CD4-positive, CD25-positive, alpha-beta regulatory T cell (primary cell): ENCODE measurements at regions not wholly inside any gene's neighbourhood (a gene's known extent, or its start where the extent isn't known, plus 50 kb on each side); places are given as distances from the start of the nearest gene placed in this dataset.
"Not testable (repeated sequence)": the region's sequence is repeated elsewhere in the genome, so short reads cannot be mapped to it uniquely, and the experiment has no call there.

Source experiments
- ATAC-seq, 2 donors: fragments of 150-1000 bp; cut with Tn5 transposase; one replicate each; pipeline ENCODE4 v1.10.0; 2021; ENCODE audit warnings: low read depth in 2 of 2, moderate number of reproducible peaks in 2 of 2, moderate library complexity in 1 of 2
- DNase-seq, 3 donors: peaks; one replicate each; pipeline versions ENCODE4 v3.0.0 to v3.0.0-alpha.2; 2012 to 2022; ENCODE audit warnings: mixed read lengths in 1 of 3
- H3K27ac ChIP-seq: one replicate; pipeline ENCODE4 v1.7.0; 2013; ENCODE audit warnings: mild to moderate bottlenecking, low read length; ENCODE audit not compliant: insufficient read depth, poor library complexity, severe bottlenecking
- H3K27me3 ChIP-seq: one replicate; pipeline ENCODE4 v1.7.0; 2013; ENCODE audit warnings: low read length; ENCODE audit not compliant: control insufficient read depth, insufficient read depth
- H3K36me3 ChIP-seq: one replicate; pipeline ENCODE4 v1.7.0; 2013; ENCODE audit warnings: mild to moderate bottlenecking, low read length, moderate library complexity; ENCODE audit not compliant: control insufficient read depth, insufficient read depth
- H3K4me1 ChIP-seq: 2 replicates; pipeline ENCODE4 v1.7.0; 2013; ENCODE audit warnings: mild to moderate bottlenecking, low read length; ENCODE audit not compliant: insufficient read depth, control insufficient read depth, poor library complexity, severe bottlenecking
- H3K4me3 ChIP-seq: one replicate; pipeline ENCODE4 v1.7.0; 2013; ENCODE audit warnings: low read depth, mild to moderate bottlenecking, low read length, moderate library complexity
- H3K9me3 ChIP-seq, 2 experiments: 1 replicate in 1 of 2; 2 replicates in 1 of 2; pipeline ENCODE4 v1.7.0; 2013; ENCODE audit warnings: low read length in 2 of 2, mild to moderate bottlenecking in 1 of 2, moderate library complexity in 1 of 2; ENCODE audit not compliant: control insufficient read depth in 2 of 2
- H3K27ac Mint-ChIP-seq, 3 donors: one replicate each; pipeline ENCODE4 v1.8.0; 2020 to 2022; ENCODE audit warnings: mild to moderate bottlenecking in 3 of 3, mixed read lengths in 3 of 3, moderate library complexity in 2 of 3
- H3K27me3 Mint-ChIP-seq: one replicate; pipeline ENCODE4 v1.8.0; 2022; ENCODE audit warnings: mild to moderate bottlenecking, mixed read lengths
- H3K36me3 Mint-ChIP-seq: one replicate; pipeline ENCODE4 v1.8.0; 2020; ENCODE audit warnings: mixed read lengths
- H3K4me1 Mint-ChIP-seq, 4 donors: one replicate each; pipeline ENCODE4 v1.8.0; 2020 to 2022; ENCODE audit warnings: mixed read lengths in 4 of 4, mild to moderate bottlenecking in 1 of 4
- H3K4me3 Mint-ChIP-seq, 4 donors: one replicate each; pipeline ENCODE4 v1.8.0; 2020 to 2022; ENCODE audit warnings: mild to moderate bottlenecking in 4 of 4, mixed read lengths in 4 of 4, moderate library complexity in 3 of 4
- H3K9me3 Mint-ChIP-seq, 7 donors: one replicate each; pipeline ENCODE4 v1.8.0; 2020 to 2022; ENCODE audit warnings: mixed read lengths in 7 of 7, mild to moderate bottlenecking in 3 of 7, moderate library complexity in 2 of 7

DNA sequence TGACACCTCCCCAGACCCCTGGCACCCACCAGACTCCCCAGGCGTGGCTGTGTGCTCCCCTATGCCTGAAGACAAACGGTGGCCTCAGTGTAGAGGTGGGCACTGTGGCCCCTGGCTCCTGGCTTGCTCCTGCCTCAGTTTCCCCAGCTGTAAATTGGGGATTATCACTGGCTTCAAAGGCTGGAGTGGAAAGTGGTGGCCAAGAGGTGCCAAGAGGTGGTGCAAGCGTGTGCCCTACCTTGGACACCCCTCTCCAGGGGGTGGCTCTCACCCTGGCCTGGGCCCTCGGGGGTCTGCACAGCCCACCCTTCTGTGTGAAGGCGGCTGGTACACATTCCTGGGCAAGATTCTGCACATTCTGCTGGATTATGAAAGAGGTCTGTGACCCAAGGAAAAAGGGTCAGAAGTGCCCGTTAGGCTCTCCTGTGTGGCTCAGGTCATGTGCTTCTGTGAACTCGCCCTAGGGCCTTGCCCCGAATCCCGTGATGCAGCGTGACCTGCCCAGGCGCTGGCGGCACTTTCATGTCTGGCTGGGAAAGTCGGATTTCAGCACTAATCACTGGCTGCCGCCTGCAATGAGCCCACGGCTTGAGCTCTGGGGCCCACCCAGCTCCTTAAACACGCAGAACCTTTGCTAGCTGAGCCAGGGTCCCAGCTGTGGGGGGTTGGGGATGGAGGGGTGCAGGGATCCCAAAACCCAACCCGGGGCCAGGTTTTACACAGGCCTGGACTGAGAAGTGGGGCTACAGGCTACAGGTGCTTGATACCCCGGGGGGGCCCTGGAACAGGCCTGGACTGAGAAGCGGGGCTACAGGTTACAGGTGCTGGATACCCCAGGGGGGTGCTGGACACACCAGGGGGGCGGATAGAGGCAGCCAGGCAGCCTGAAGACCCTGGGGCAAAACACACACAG lies 86.8 kb upstream of the METTL9 start:
- Mint-ChIP-seq H3K27ac (peak overlapping the region in 2 of 3 donors; percentile 14 to 29), H3K4me1 (peaks cover 5 to 85% (median 40%) of the 10 kb centered on the region in 4 donors), H3K4me3 (peak overlapping the region in 1 of 4 donors; percentile 9), H3K36me3 (peaks cover 13% of the 10 kb centered on the region)
- not testable (repeated sequence) for H3K9me3 ChIP-seq, H3K27ac ChIP-seq, H3K9me3 Mint-ChIP-seq, H3K4me3 ChIP-seq, H3K36me3 ChIP-seq, H3K27me3 ChIP-seq, DNase-seq, H3K27me3 Mint-ChIP-seq, ATAC-seq
- H3K4me1 ChIP-seq: peaks cover 31% of the 10 kb centered on the region

- not testable (repeated sequence) for H3K4me3 ChIP-seq, H3K9me3 Mint-ChIP-seq, DNase-seq, H3K9me3 ChIP-seq, H3K36me3 ChIP-seq, H3K27me3 Mint-ChIP-seq, H3K27me3 ChIP-seq, H3K27ac ChIP-seq, ATAC-seq, H3K27ac Mint-ChIP-seq
- Mint-ChIP-seq H3K4me1 (peaks cover 5 to 83% (median 42%) of the 10 kb centered on the region in 4 donors), H3K36me3 (peaks cover 13% of the 10 kb centered on the region), H3K4me3 (peak overlapping the region in 1 of 4 donors; percentile 38)
- H3K4me1 ChIP-seq: peaks cover 33% of the 10 kb centered on the region
Observed at GRCh38 chr16:21513337-21513741, 86.0 kb upstream of the METTL9 start.

- H3K27me3 ChIP-seq, H3K4me3 ChIP-seq, H3K27me3 Mint-ChIP-seq, H3K9me3 ChIP-seq, H3K27ac ChIP-seq, DNase-seq, ATAC-seq, H3K36me3 ChIP-seq, H3K9me3 Mint-ChIP-seq: not testable (repeated sequence)
- Mint-ChIP-seq H3K4me1 (peaks cover 5 to 80% (median 42%) of the 10 kb centered on the region in 4 donors), H3K27ac (peak overlapping the region; percentile 14 to 78 (median 45)), H3K4me3 (peak overlapping the region in 2 of 4 donors; percentile 7 to 28), H3K36me3 (peaks cover 13% of the 10 kb centered on the region)
- peaks cover 36% of the 10 kb centered on the region for H3K4me1 ChIP-seq
Observed at GRCh38 chr16:21513812-21514473, 85.4 kb upstream of the METTL9 start.

DNA sequence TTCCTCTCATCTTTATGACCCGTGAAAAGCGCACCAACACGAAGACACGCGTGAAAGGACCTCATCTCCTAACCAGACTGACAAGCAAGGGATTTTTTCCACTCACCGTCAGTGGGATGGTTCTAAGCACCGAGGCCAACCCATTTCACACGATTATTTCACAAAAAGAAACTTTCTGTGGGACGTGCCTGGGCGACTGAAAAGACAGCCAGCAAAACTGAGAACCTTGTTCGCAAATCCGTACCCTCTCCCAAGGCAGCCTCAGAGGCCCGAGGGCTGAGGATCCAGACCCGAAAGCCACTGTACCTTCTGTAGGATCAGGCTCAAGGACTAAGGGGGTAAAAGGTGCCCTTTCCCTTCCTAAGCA lies 84.9 kb upstream of the METTL9 start:
- not testable (repeated sequence) for H3K36me3 ChIP-seq, H3K27me3 ChIP-seq, H3K9me3 ChIP-seq, H3K9me3 Mint-ChIP-seq, H3K27me3 Mint-ChIP-seq, H3K36me3 Mint-ChIP-seq, H3K4me3 ChIP-seq, ATAC-seq, H3K27ac ChIP-seq, DNase-seq
- H3K4me1 ChIP-seq: peaks cover 36% of the 10 kb centered on the region
- Mint-ChIP-seq H3K4me3 (peak overlapping the region in 1 of 4 donors; percentile 28), H3K4me1 (peaks cover 5 to 80% (median 40%) of the 10 kb centered on the region in 4 donors), H3K27ac (peak overlapping the region; percentile 14 to 78 (median 45))

DNA sequence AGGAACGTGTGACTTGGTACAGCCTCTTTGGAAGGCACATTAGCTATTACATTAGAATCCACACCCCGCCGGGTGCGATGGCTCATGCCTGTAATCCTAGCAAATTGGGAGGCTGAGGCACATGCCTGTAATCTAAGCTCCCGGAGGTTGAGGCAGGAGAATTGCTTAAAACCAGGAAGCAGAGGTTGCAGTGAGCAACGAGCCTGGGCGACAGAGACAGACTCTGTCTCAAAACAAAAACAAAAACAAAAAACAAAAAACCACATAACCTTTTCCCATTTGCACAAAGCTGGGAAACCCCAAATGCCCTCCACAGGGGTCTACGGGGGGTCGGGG lies 82.7 kb upstream of the METTL9 start:
- H3K27ac ChIP-seq, H3K9me3 ChIP-seq, H3K27me3 ChIP-seq, H3K9me3 Mint-ChIP-seq, H3K4me3 ChIP-seq, H3K27ac Mint-ChIP-seq, H3K36me3 ChIP-seq, ATAC-seq, H3K36me3 Mint-ChIP-seq, DNase-seq, H3K27me3 Mint-ChIP-seq: not testable (repeated sequence)
- H3K4me3 Mint-ChIP-seq: peak overlapping the region in 3 of 4 donors; percentile 44 to 98 (median 69)
- peaks cover 33% of the 10 kb centered on the region for H3K4me1 ChIP-seq
- H3K4me1 Mint-ChIP-seq: peaks cover 5 to 60% (median 28%) of the 10 kb centered on the region in 4 donors

DNA sequence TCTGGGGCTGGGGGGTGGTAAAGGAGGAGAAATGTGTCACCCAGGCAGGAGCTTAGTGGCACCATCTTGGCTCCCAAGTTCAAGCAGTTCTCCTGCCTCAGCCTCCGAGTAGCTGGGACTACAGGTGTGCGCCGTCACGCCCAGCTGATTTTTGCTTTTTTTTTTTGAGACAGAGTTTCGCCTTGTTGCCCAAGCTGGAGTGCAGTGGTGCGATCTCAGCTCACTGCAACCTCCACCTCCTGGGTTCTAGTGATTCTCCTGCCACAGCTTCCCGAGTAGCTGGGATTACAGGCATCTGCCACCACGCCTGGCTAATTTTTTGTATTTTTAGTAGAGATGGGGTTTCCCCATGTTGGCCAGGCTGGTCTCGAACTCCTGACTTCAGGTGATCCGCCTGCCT lies 82.1 kb upstream of the METTL9 start:
- DNase-seq, H3K36me3 ChIP-seq, H3K27me3 Mint-ChIP-seq, H3K27me3 ChIP-seq, H3K27ac ChIP-seq, H3K9me3 Mint-ChIP-seq, H3K36me3 Mint-ChIP-seq, H3K9me3 ChIP-seq, ATAC-seq, H3K4me3 ChIP-seq: not testable (repeated sequence)
- peak overlapping the region; percentile 80 to 96 (median 89) for H3K27ac Mint-ChIP-seq
- peak overlapping the region; percentile 79 to 98 (median 93) for H3K4me3 Mint-ChIP-seq
- peaks cover 33% of the 10 kb centered on the region for H3K4me1 ChIP-seq
- peaks cover 5 to 59% (median 27%) of the 10 kb centered on the region in 4 donors for H3K4me1 Mint-ChIP-seq

GRCh38 chr16:21519361-21520133 lies 79.8 kb upstream of the METTL9 start:
- peak overlapping the region; percentile 96 to 99 (median 97) for H3K27ac Mint-ChIP-seq
- not testable (repeated sequence) for H3K27me3 ChIP-seq, H3K36me3 Mint-ChIP-seq, H3K9me3 ChIP-seq, H3K9me3 Mint-ChIP-seq, H3K27me3 Mint-ChIP-seq, H3K36me3 ChIP-seq, DNase-seq
- H3K4me3 Mint-ChIP-seq: peak overlapping the region; percentile 92 to 98 (median 96)
- Histone ChIP-seq H3K27ac (peak overlapping the region; percentile 94), H3K4me1 (peaks cover 22% of the 10 kb centered on the region), H3K4me3 (peak overlapping the region; percentile 84)
- H3K4me1 Mint-ChIP-seq: peaks cover 5 to 40% (median 23%) of the 10 kb centered on the region in 4 donors
- peak in 1 of 2 donors; percentile 18 for ATAC-seq
